Fibroblast of skin of scalp (primary cell): ENCODE measurements at regions not wholly inside any gene's neighbourhood (a gene's known extent, or its start where the extent isn't known, plus 50 kb on each side); places are given as distances from the start of the nearest gene placed in this dataset.

Source experiments
- DNase-seq: peaks from one replicate; pipeline ENCODE4 v3.0.0-alpha.2; 2013

- no peak for DNase-seq
Measured at GRCh38 chr20:60381643-60382400, 423.6 kb downstream of the CDH26 start.

GRCh38 chr20:60389441-60389840 lies 431.2 kb downstream of the CDH26 start:
- no peak for DNase-seq

- DNase-seq = no peak
Measured at GRCh38 chr20:60389882-60390281, 431.7 kb downstream of the CDH26 start.

- no peak for DNase-seq
Measured at GRCh38 chr20:60395991-60396390, 437.8 kb downstream of the CDH26 start.

GRCh38 chr20:60400567-60400966 lies 442.3 kb downstream of the CDH26 start:
- DNase-seq = no peak

- DNase-seq = no peak
Measured at GRCh38 chr20:60402189-60403058, 444.2 kb downstream of the CDH26 start.

- DNase-seq = no peak
Measured at GRCh38 chr20:60403105-60403741, 445.0 kb downstream of the CDH26 start.

GRCh38 chr20:60407011-60407771 lies 449.0 kb downstream of the CDH26 start:
- no peak for DNase-seq

- DNase-seq = no peak
Measured at GRCh38 chr20:60407938-60408337, 449.7 kb downstream of the CDH26 start.

GRCh38 chr20:60408435-60408834 lies 450.2 kb downstream of the CDH26 start:
- no peak for DNase-seq

- no peak for DNase-seq
Measured at GRCh38 chr20:60410618-60411264, 452.5 kb downstream of the CDH26 start.

GRCh38 chr20:60411813-60412212 lies 453.6 kb downstream of the CDH26 start:
- DNase-seq = no peak

GRCh38 chr20:60420676-60421229 lies 462.5 kb downstream of the CDH26 start:
- no peak for DNase-seq

GRCh38 chr20:60422848-60423247 lies 464.6 kb downstream of the CDH26 start:
- DNase-seq = no peak

- no peak for DNase-seq
Measured at GRCh38 chr20:60424267-60424902, 466.2 kb downstream of the CDH26 start.

- DNase-seq = no peak
Measured at GRCh38 chr20:60427516-60427915, 469.3 kb downstream of the CDH26 start.

- no peak for DNase-seq
Measured at GRCh38 chr20:60428651-60429050, 470.4 kb downstream of the CDH26 start.

GRCh38 chr20:60430516-60431001 lies 472.3 kb downstream of the CDH26 start:
- DNase-seq = no peak

- no peak for DNase-seq
Measured at GRCh38 chr20:60431349-60431748, 473.1 kb downstream of the CDH26 start.

- DNase-seq = no peak
Measured at GRCh38 chr20:60437418-60437817, 479.2 kb downstream of the CDH26 start.
